GM12891 (cell line): ENCODE measurements at regions not wholly inside any gene's neighbourhood (a gene's known extent, or its start where the extent isn't known, plus 50 kb on each side); places are given as distances from the start of the nearest gene placed in this dataset.

ENCODE experiments used
- POLR2A ChIP-seq: IDR thresholded peaks from 2 replicates; pipeline ENCODE4 v1.6.1; 2011; ENCODE audit warnings: low read depth, low read length, control low read depth
- POLR2AphosphoS5 ChIP-seq: IDR thresholded peaks from 2 replicates; pipeline ENCODE4 v1.6.1; 2011; ENCODE audit warnings: low read depth, low read length, control low read depth
- POU2F2 ChIP-seq: IDR thresholded peaks from 2 replicates; pipeline ENCODE4 v1.6.1; 2011; ENCODE audit warnings: low read depth, mild to moderate bottlenecking, control low read depth, low read length, moderate library complexity
- SPI1 ChIP-seq: IDR thresholded peaks from 2 replicates; pipeline ENCODE4 v1.6.1; 2011; ENCODE audit warnings: low read depth, low read length, control low read depth
- TAF1 ChIP-seq: IDR thresholded peaks from 2 replicates; pipeline ENCODE4 v1.6.1; 2011; ENCODE audit warnings: low read depth, low read length, control low read depth

GRCh38 chr6:40735521-40735920 lies 148.4 kb upstream of the LRFN2 start:
- TF ChIP-seq TAF1 (no peak), SPI1 (no peak), POLR2A (no peak), POLR2AphosphoS5 (no peak), POU2F2 (no peak)
